Adrenal gland (tissue), 5 donors: ENCODE measurements at regions not wholly inside any gene's neighbourhood (a gene's known extent, or its start where the extent isn't known, plus 50 kb on each side); places are given as distances from the start of the nearest gene placed in this dataset.

ENCODE experiments used
- POLR2A ChIP-seq, 2 donors: fragments of 450-650 bp; IDR thresholded peaks; one replicate each; pipeline ENCODE4 v1.6.1; 2017; ENCODE audit warnings: antibody characterized with exemption in 2 of 2, mild to moderate bottlenecking in 2 of 2, moderate library complexity in 1 of 2
- TF ChIP-seq, protein P1 (sequence below), 6 experiments: fragments of 450-650 bp in 4 of 6; fragments of 200-600 bp in 2 of 6; sonication (generic) in 1 of 6; IDR thresholded peaks; 1 replicate in 5 of 6; 2 replicates in 1 of 6; pipeline versions ENCODE4 v1.5.1 to v1.8.0; 2016 to 2021; ENCODE audit warnings: antibody characterized with exemption in 6 of 6, mild to moderate bottlenecking in 2 of 6, moderate library complexity in 1 of 6
- donor health status: DM: no; HTN: no; CAD: no.

DNA sequence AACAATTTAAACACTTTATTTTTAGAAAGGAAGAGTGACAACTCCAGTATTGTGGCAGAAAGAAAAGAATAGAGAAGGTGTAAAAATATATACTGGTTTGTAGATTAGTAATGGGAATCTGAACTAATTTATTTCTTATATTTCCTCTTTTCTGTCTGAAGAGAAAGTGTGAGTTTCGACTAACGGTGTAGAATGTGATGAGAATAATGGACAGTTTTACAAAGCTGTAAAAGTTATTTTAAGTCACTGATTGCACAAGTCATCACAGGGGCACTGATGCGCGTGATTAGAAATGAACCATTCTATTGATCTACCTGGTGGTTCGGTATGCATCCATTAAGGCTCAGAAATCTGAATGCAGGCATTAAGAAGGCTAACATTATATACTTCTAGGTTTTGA lies 158.5 kb upstream of the ATXN7L3B start:
- TF ChIP-seq, protein P1, sequence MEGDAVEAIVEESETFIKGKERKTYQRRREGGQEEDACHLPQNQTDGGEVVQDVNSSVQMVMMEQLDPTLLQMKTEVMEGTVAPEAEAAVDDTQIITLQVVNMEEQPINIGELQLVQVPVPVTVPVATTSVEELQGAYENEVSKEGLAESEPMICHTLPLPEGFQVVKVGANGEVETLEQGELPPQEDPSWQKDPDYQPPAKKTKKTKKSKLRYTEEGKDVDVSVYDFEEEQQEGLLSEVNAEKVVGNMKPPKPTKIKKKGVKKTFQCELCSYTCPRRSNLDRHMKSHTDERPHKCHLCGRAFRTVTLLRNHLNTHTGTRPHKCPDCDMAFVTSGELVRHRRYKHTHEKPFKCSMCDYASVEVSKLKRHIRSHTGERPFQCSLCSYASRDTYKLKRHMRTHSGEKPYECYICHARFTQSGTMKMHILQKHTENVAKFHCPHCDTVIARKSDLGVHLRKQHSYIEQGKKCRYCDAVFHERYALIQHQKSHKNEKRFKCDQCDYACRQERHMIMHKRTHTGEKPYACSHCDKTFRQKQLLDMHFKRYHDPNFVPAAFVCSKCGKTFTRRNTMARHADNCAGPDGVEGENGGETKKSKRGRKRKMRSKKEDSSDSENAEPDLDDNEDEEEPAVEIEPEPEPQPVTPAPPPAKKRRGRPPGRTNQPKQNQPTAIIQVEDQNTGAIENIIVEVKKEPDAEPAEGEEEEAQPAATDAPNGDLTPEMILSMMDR (IDR thresholded peaks at IDR 0.05) = no peak
- no peak for TF ChIP-seq POLR2A (IDR thresholded peaks at IDR 0.05)
